PC-9 (cell line): ENCODE measurements at regions not wholly inside any gene's neighbourhood (a gene's known extent, or its start where the extent isn't known, plus 50 kb on each side); places are given as distances from the start of the nearest gene placed in this dataset.
"Not testable (repeated sequence)": the region's sequence is repeated elsewhere in the genome, so short reads cannot be mapped to it uniquely, and the experiment has no call there.

Source experiments
- CTCF ChIP-seq: fragments of 200-600 bp; sonication (generic); conservative IDR thresholded peaks from 2 replicates; pipeline ENCODE4 v1.6.1; 2017; ENCODE audit warnings: mixed run types, antibody characterized with exemption, mild to moderate bottlenecking, moderate library complexity
- EZH2 ChIP-seq: fragments of 200-600 bp; sonication (generic); IDR thresholded peaks from 2 replicates; pipeline ENCODE4 v1.8.0; 2017; ENCODE audit warnings: antibody characterized with exemption, low read depth

- TF ChIP-seq CTCF, EZH2: not testable (repeated sequence)
Observed at GRCh38 chr12:131394752-131395151, 316.1 kb upstream of the SFSWAP start.
